Neutrophil (primary cell): ENCODE measurements at regions not wholly inside any gene's neighbourhood (a gene's known extent, or its start where the extent isn't known, plus 50 kb on each side); places are given as distances from the start of the nearest gene placed in this dataset.

ENCODE experiments used
- H3K27ac ChIP-seq: fragments of 200-600 bp; sonication (generic); 2 replicates; pipeline ENCODE4 v1.5.1; 2016; ENCODE audit warnings: mild to moderate bottlenecking, moderate library complexity
- H3K27me3 ChIP-seq: fragments of 200-600 bp; sonication (generic); 2 replicates; pipeline ENCODE4 v1.6.0; 2016; ENCODE audit warnings: mild to moderate bottlenecking
- H3K36me3 ChIP-seq: fragments of 200-600 bp; sonication (generic); 2 replicates; pipeline ENCODE4 v1.5.1; 2017
- H3K4me1 ChIP-seq, 2 experiments: fragments of 200-600 bp in 1 of 2; sonication (generic) in 1 of 2; 1 replicate in 1 of 2; 2 replicates in 1 of 2; pipeline versions ENCODE4 v1.5.1 to v1.6.1; 2013 to 2016; ENCODE audit warnings: low read depth in 1 of 2, low read length in 1 of 2, mild to moderate bottlenecking in 1 of 2, moderate library complexity in 1 of 2; ENCODE audit not compliant: control insufficient read depth in 1 of 2, insufficient read depth in 1 of 2
- H3K4me3 ChIP-seq, 2 experiments: fragments of 200-600 bp in 1 of 2; sonication (generic) in 1 of 2; 1 replicate in 1 of 2; 2 replicates in 1 of 2; pipeline ENCODE4 v1.5.1; 2013 to 2016; ENCODE audit warnings: low read depth in 1 of 2, low read length in 1 of 2, mild to moderate bottlenecking in 1 of 2, moderate library complexity in 1 of 2
- H3K9me3 ChIP-seq: fragments of 200-600 bp; sonication (generic); 2 replicates; pipeline ENCODE4 v1.5.1; 2016
- TF ChIP-seq, protein P1 (sequence below): fragments of 200-600 bp; sonication (generic); IDR thresholded peaks from 2 replicates; pipeline ENCODE4 v1.5.1; 2016; ENCODE audit warnings: antibody characterized with exemption

DNA sequence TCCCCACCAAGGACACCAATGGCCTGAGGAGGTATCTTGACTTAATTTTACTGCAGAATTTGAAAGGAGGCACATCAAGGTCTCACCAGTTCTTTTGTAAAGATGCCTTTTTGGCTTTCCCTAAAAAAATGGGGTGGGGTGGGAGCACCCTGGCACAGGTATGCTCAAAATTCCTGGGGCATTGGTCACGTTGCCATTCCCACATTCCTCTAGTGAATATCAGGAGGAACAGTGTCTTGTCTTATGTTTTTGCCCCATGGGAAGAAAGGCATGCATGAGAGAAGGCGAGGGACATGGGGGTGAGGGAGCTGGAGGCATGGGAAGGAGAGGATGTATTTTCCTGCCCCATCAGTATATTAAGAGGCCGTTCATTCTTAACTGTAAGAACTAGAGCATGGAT is 275.3 kb downstream of the CMPK2 start:
- Histone ChIP-seq H3K4me1 (no peaks in the 10 kb centered on the region), H3K9me3 (no peaks in the 10 kb centered on the region), H3K27ac (no peak overlapping the region), H3K27me3 (no peaks in the 10 kb centered on the region), H3K36me3 (no peaks in the 10 kb centered on the region), H3K4me3 (no peak overlapping the region)
- TF ChIP-seq, protein P1, sequence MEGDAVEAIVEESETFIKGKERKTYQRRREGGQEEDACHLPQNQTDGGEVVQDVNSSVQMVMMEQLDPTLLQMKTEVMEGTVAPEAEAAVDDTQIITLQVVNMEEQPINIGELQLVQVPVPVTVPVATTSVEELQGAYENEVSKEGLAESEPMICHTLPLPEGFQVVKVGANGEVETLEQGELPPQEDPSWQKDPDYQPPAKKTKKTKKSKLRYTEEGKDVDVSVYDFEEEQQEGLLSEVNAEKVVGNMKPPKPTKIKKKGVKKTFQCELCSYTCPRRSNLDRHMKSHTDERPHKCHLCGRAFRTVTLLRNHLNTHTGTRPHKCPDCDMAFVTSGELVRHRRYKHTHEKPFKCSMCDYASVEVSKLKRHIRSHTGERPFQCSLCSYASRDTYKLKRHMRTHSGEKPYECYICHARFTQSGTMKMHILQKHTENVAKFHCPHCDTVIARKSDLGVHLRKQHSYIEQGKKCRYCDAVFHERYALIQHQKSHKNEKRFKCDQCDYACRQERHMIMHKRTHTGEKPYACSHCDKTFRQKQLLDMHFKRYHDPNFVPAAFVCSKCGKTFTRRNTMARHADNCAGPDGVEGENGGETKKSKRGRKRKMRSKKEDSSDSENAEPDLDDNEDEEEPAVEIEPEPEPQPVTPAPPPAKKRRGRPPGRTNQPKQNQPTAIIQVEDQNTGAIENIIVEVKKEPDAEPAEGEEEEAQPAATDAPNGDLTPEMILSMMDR, result no peak

DNA sequence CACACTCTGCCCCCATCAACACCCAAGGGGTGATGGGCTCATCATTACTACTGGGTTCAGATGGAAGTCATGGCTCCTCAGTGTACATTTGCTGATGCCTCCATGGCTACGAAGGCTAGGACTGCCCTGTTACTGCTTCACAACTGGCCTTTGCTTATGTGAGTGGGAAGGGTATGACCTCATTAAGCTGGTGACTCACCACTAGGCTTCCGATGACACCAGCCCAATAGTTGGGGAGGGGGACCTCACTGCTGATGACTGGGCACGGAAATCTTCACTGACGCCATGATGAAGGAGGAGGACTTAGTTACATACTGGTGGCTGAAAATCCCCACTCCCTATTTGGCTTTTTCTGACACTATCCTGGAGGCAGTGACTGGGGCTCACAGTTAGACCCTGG is 263.2 kb downstream of the CMPK2 start:
- H3K27ac ChIP-seq, result no peak overlapping the region
- no peaks in the 10 kb centered on the region for H3K9me3 ChIP-seq
- H3K27me3 ChIP-seq, result no peaks in the 10 kb centered on the region
- H3K4me1 ChIP-seq, result no peaks in the 10 kb centered on the region
- no peak overlapping the region for H3K4me3 ChIP-seq
- no peaks in the 10 kb centered on the region for H3K36me3 ChIP-seq
- TF ChIP-seq, protein P1, result no peak

DNA sequence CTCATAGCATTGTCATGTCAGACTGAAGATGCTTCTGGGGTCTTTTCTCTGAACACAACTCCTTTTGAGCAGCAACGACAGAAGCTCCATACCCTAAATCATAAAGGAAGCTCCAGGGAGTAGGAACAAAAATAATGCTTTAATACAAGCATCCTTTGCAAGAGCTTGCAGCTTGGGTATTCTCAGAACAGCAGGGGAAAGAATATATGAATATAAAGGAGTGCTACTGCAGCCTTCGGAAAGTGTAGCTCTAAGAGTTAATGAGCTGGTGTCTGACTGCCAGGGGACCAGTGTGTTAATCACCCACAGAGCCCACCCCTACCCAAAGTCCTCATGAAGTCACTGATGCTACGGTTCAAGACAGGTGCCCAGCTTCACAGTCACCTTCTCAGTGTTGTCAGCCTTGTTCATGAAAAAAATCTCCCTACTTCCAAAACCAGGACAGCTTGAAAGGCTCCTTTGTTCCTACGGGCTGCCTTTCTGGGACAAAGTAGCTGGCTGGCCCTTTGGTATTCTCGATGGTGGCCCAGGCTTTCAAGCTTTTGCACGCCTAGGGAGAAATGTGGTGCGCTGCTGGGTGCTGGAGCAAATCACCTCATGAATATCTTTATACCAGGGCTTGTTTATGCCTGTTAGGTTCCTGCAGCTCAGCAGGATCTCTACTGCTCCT is 259.7 kb downstream of the CMPK2 start:
- no peak overlapping the region for H3K4me3 ChIP-seq
- no peaks in the 10 kb centered on the region for H3K27me3 ChIP-seq
- H3K27ac ChIP-seq, result no peak overlapping the region
- no peaks in the 10 kb centered on the region for H3K4me1 ChIP-seq
- TF ChIP-seq, protein P1, result no peak
- H3K9me3 ChIP-seq, result no peaks in the 10 kb centered on the region
- H3K36me3 ChIP-seq, result no peaks in the 10 kb centered on the region

DNA sequence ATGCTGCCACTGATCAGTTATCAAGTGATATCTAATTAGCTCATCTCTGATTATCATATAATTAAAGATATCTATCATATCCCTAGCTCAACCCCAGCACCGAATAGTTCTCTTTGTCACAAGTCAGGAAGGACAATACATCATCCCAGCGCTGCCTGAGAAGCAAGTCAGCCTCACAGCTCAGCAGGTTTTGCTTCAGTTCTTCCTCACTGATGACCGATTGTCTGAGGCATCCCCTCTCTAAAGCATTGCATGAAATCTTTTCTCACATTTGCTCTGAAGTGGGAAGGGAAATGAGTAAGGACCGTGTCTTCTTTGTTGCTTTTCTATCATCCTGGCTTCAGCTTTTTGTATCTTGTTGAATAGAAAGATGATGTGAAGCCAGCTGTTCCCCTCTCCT is 247.9 kb downstream of the CMPK2 start:
- Histone ChIP-seq H3K36me3 (no peaks in the 10 kb centered on the region), H3K4me1 (no peaks in the 10 kb centered on the region), H3K4me3 (no peak overlapping the region), H3K9me3 (no peaks in the 10 kb centered on the region), H3K27ac (no peak overlapping the region), H3K27me3 (no peaks in the 10 kb centered on the region)
- TF ChIP-seq, protein P1, result no peak

DNA sequence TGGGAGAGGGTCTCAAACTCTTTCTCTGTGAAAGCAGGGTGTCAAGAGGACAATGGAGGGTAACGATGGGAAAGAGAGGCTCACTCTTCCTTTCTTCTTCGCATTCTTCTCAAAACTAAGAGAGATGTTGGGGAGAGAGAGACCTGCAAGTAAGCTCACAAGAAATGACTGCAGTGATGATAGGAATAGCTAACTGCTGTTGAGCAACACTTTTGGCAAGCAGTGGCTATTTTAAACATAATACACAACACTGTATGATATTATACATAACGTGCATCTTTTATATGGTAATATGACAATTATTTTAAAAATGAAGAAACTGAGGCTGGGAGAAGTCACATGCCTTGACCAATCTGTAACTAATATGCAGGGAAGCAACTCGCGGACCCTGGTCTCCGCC is 247.5 kb downstream of the CMPK2 start:
- Histone ChIP-seq H3K9me3 (no peaks in the 10 kb centered on the region), H3K4me1 (no peaks in the 10 kb centered on the region), H3K36me3 (no peaks in the 10 kb centered on the region), H3K4me3 (no peak overlapping the region), H3K27ac (no peak overlapping the region), H3K27me3 (no peaks in the 10 kb centered on the region)
- TF ChIP-seq, protein P1, result no peak
